ENCODE measurements at regions not wholly inside any gene's neighbourhood (a gene's known extent, or its start where the extent isn't known, plus 50 kb on each side); places are given as distances from the start of the nearest gene placed in this dataset.

GRCh38 chr16:72309001-72309400 is 137.0 kb upstream of the PMFBP1 start:
- H3K79me2 ChIP-seq (ENCODE audit: insufficient read depth, low read length), result no peaks in the 10 kb centered on the region
- no TSS peak for BruUV-seq (replicated peaks)
- H3K4me2 ChIP-seq (ENCODE audit: low read length), result no peak overlapping the region
- ChIA-PET RAD21 (ENCODE audit: low non-redundant PET in 1 of 2, low total read pairs in 2 of 2, uncharacterized antibody in 2 of 2, unreplicated experiment in 2 of 2) (no interaction called here), CTCF (no interaction called here), POLR2A (no interaction called here)
- no peak for TF ChIP-seq EZH2phosphoT487 (IDR thresholded peaks at IDR 0.05; ENCODE audit: borderline replicate concordance)
- no peak for TF ChIP-seq FOSL1 (IDR thresholded peaks at IDR 0.05; ENCODE audit: low read depth)
- no peak for TF ChIP-seq JUND (IDR thresholded peaks at IDR 0.05)
- TF ChIP-seq EZH2 (IDR thresholded peaks at IDR 0.05), result no peak
- TF ChIP-seq SIN3A (IDR thresholded peaks at IDR 0.05; ENCODE audit: low read depth), result no peak
- TF ChIP-seq, protein P1, sequence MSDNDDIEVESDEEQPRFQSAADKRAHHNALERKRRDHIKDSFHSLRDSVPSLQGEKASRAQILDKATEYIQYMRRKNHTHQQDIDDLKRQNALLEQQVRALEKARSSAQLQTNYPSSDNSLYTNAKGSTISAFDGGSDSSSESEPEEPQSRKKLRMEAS (IDR thresholded peaks at IDR 0.05), result no peak
- no peak for TF ChIP-seq ZNF274 (IDR thresholded peaks at IDR 0.05; ENCODE audit: low read depth, low read length)
- TF ChIP-seq POLR2AphosphoS5 (IDR thresholded peaks at IDR 0.05; ENCODE audit: low read depth, low read length), result no peak
- TF ChIP-seq CEBPB (IDR thresholded peaks at IDR 0.05; ENCODE audit: low read depth), result no peak
- TF ChIP-seq ZBTB33 (IDR thresholded peaks at IDR 0.05; ENCODE audit: extremely low read depth, insufficient replicate concordance, low read length), result no peak
- no peak for TF ChIP-seq RAD21 (IDR thresholded peaks at IDR 0.05; ENCODE audit: low read depth)
- TF ChIP-seq, protein P2, sequence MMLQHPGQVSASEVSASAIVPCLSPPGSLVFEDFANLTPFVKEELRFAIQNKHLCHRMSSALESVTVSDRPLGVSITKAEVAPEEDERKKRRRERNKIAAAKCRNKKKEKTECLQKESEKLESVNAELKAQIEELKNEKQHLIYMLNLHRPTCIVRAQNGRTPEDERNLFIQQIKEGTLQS (IDR thresholded peaks at IDR 0.05), result no peak
- no peak for TF ChIP-seq SRF (IDR thresholded peaks at IDR 0.05; ENCODE audit: low read depth)
- no peak for TF ChIP-seq YY1 (IDR thresholded peaks at IDR 0.05; ENCODE audit: extremely low read depth, insufficient replicate concordance, low read depth, low read length)
- TF ChIP-seq SP1 (IDR thresholded peaks at IDR 0.05; ENCODE audit: low read depth), result no peak
- TF ChIP-seq TCF7L2 (IDR thresholded peaks at IDR 0.05; ENCODE audit: borderline replicate concordance, extremely low read depth, insufficient read depth, insufficient read length), result no peak
- no peak for TF ChIP-seq ZFX (IDR thresholded peaks at IDR 0.05)
- TF ChIP-seq, protein P3, sequence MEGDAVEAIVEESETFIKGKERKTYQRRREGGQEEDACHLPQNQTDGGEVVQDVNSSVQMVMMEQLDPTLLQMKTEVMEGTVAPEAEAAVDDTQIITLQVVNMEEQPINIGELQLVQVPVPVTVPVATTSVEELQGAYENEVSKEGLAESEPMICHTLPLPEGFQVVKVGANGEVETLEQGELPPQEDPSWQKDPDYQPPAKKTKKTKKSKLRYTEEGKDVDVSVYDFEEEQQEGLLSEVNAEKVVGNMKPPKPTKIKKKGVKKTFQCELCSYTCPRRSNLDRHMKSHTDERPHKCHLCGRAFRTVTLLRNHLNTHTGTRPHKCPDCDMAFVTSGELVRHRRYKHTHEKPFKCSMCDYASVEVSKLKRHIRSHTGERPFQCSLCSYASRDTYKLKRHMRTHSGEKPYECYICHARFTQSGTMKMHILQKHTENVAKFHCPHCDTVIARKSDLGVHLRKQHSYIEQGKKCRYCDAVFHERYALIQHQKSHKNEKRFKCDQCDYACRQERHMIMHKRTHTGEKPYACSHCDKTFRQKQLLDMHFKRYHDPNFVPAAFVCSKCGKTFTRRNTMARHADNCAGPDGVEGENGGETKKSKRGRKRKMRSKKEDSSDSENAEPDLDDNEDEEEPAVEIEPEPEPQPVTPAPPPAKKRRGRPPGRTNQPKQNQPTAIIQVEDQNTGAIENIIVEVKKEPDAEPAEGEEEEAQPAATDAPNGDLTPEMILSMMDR (IDR thresholded peaks at IDR 0.05 in 2 of 3, conservative IDR thresholded peaks at IDR 0.05 in 1 of 3; ENCODE audit: borderline replicate concordance in 1 of 3, insufficient read depth in 1 of 3, low read depth in 2 of 3, low read length in 2 of 3), result no peak
- intact Hi-C loops (cut with micrococcal nuclease), result no loop called here
- H3K4me3 ChIP-seq (replicated peaks in 1 of 2; ENCODE audit: low read depth in 1 of 2, low read length in 2 of 2), result no peak overlapping the region
- ATAC-seq (no peak), DNase-seq (ENCODE audit: low read depth, low spot score) (no peak)
- H3K9me2 ChIP-seq (ENCODE audit: insufficient read depth), result no peaks in the 10 kb centered on the region
- H3K9ac ChIP-seq (ENCODE audit: low read length), result no peak overlapping the region
- H3K27ac ChIP-seq (ENCODE audit: low read depth, low read length), result no peak overlapping the region
- H3K4me1 ChIP-seq (ENCODE audit: control insufficient read depth in 1 of 2, insufficient read depth in 2 of 2, low read length in 2 of 2), result no peaks in the 10 kb centered on the region; a peak in 1 of 4 replicates
- no peaks in the 10 kb centered on the region for H3K36me3 ChIP-seq (ENCODE audit: control insufficient read depth in 1 of 2, insufficient read depth in 2 of 2, low read length in 2 of 2)
- no peaks in the 10 kb centered on the region for H4K20me1 ChIP-seq (ENCODE audit: insufficient read depth)
- no peaks in the 10 kb centered on the region for H3K9me3 ChIP-seq (ENCODE audit: control insufficient read depth in 1 of 2, insufficient read depth in 1 of 2, low read depth in 1 of 2, low read length in 2 of 2)
- H3K27me3 ChIP-seq (ENCODE audit: insufficient read depth, low read length), result no peaks in the 10 kb centered on the region
- H2AFZ ChIP-seq (ENCODE audit: low read depth, low read length, poor library complexity, severe bottlenecking), result no peak overlapping the region

Measured in HCT116 (cell line).